GM23338 (cell line): ENCODE measurements at regions not wholly inside any gene's neighbourhood (a gene's known extent, or its start where the extent isn't known, plus 50 kb on each side); places are given as distances from the start of the nearest gene placed in this dataset.

Source experiments
- CREB1 ChIP-seq: fragments of 250-450 bp; sonication (Bioruptor Pico); IDR thresholded peaks from 2 replicates; pipeline ENCODE4 v1.5.0; 2020; ENCODE audit warnings: low read depth, mild to moderate bottlenecking, moderate library complexity
- EZH2 ChIP-seq: fragments of 200-600 bp; sonication (generic); IDR thresholded peaks from one replicate; pipeline ENCODE4 v1.8.0; 2017; ENCODE audit warnings: antibody characterized with exemption, mild to moderate bottlenecking, low read depth; ENCODE audit not compliant: unreplicated experiment
- EZH2phosphoT487 ChIP-seq: fragments of 200-600 bp; sonication (generic); IDR thresholded peaks from one replicate; pipeline ENCODE4 v1.8.1; 2018; ENCODE audit warnings: antibody characterized with exemption; ENCODE audit not compliant: unreplicated experiment
- POLR2AphosphoS5 ChIP-seq: IDR thresholded peaks from 2 replicates; pipeline ENCODE4 v1.6.1; 2016; ENCODE audit warnings: antibody characterized with exemption, low read depth
- STAT1 ChIP-seq: IDR thresholded peaks from one replicate; pipeline ENCODE4 v1.6.1; 2016; ENCODE audit warnings: antibody characterized with exemption; ENCODE audit not compliant: unreplicated experiment
- ZNF331 ChIP-seq: fragments of 250-450 bp; sonication (Bioruptor Pico); IDR thresholded peaks from 2 replicates; pipeline ENCODE4 v1.5.0; 2020; ENCODE audit warnings: low read depth, mild to moderate bottlenecking, moderate library complexity
- TF ChIP-seq, protein P1 (sequence below), 2 experiments: fragments of 200-600 bp in 1 of 2; sonication (generic) in 1 of 2; conservative IDR thresholded peaks; 2 replicates each; pipeline versions ENCODE4 v1.5.1 to v1.6.1; 2016 to 2017; ENCODE audit warnings: antibody characterized with exemption in 2 of 2, low read depth in 2 of 2, mild to moderate bottlenecking in 2 of 2, moderate library complexity in 1 of 2
- TF ChIP-seq, protein P2 (sequence below): IDR thresholded peaks from one replicate; pipeline ENCODE4 v1.6.1; 2018; ENCODE audit warnings: antibody characterized with exemption; ENCODE audit not compliant: unreplicated experiment

DNA sequence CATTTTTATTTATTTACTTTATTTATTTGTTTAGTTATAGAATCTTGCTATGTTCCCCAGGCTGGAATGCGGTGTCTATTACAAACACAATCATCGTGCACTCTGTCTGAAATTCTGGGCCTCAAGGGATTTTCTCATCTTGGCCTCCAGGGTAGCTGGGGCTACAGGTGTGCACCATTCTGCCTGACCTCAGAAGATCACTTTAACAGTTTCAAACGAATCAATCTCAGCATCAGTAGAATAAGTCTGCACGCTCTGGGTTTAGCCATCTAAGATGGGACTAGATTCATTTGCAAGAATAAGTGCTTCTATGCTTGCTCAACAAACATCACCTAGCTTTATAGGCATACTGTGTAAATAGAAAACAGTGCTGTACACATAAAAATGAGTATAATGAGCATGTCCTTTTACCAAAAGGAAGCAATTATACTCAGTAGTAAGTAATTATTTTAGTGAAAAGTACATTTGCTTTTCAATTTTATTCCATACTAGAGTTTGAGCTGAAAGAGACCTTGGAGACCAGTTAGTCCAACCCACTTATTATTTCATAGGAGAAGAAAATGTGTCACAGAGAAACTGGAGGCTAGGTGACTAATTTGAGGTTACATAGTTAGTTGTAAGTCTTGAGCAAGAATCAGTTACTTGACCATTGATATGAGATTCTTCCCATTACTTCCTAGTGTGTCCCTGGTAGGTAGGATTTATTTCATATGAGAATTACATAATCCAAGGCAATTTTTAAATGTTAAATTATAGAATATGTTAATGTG lies 456.5 kb upstream of the LMO3 start:
- TF ChIP-seq EZH2: no peak
- TF ChIP-seq EZH2phosphoT487: no peak
- TF ChIP-seq, protein P1, sequence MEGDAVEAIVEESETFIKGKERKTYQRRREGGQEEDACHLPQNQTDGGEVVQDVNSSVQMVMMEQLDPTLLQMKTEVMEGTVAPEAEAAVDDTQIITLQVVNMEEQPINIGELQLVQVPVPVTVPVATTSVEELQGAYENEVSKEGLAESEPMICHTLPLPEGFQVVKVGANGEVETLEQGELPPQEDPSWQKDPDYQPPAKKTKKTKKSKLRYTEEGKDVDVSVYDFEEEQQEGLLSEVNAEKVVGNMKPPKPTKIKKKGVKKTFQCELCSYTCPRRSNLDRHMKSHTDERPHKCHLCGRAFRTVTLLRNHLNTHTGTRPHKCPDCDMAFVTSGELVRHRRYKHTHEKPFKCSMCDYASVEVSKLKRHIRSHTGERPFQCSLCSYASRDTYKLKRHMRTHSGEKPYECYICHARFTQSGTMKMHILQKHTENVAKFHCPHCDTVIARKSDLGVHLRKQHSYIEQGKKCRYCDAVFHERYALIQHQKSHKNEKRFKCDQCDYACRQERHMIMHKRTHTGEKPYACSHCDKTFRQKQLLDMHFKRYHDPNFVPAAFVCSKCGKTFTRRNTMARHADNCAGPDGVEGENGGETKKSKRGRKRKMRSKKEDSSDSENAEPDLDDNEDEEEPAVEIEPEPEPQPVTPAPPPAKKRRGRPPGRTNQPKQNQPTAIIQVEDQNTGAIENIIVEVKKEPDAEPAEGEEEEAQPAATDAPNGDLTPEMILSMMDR (conservative IDR thresholded peaks at IDR 0.05; ENCODE audit: low read depth in 2 of 2): no peak
- TF ChIP-seq POLR2AphosphoS5: no peak
- TF ChIP-seq, protein P2, sequence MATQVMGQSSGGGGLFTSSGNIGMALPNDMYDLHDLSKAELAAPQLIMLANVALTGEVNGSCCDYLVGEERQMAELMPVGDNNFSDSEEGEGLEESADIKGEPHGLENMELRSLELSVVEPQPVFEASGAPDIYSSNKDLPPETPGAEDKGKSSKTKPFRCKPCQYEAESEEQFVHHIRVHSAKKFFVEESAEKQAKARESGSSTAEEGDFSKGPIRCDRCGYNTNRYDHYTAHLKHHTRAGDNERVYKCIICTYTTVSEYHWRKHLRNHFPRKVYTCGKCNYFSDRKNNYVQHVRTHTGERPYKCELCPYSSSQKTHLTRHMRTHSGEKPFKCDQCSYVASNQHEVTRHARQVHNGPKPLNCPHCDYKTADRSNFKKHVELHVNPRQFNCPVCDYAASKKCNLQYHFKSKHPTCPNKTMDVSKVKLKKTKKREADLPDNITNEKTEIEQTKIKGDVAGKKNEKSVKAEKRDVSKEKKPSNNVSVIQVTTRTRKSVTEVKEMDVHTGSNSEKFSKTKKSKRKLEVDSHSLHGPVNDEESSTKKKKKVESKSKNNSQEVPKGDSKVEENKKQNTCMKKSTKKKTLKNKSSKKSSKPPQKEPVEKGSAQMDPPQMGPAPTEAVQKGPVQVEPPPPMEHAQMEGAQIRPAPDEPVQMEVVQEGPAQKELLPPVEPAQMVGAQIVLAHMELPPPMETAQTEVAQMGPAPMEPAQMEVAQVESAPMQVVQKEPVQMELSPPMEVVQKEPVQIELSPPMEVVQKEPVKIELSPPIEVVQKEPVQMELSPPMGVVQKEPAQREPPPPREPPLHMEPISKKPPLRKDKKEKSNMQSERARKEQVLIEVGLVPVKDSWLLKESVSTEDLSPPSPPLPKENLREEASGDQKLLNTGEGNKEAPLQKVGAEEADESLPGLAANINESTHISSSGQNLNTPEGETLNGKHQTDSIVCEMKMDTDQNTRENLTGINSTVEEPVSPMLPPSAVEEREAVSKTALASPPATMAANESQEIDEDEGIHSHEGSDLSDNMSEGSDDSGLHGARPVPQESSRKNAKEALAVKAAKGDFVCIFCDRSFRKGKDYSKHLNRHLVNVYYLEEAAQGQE: no peak
- TF ChIP-seq ZNF331: no peak
- TF ChIP-seq STAT1: no peak
- TF ChIP-seq CREB1 (CRISPR knock-in tag): no peak
